NCI-H2196 (cell line): ENCODE measurements at regions not wholly inside any gene's neighbourhood (a gene's known extent, or its start where the extent isn't known, plus 50 kb on each side); places are given as distances from the start of the nearest gene placed in this dataset.
"Not testable (repeated sequence)": the region's sequence is repeated elsewhere in the genome, so short reads cannot be mapped to it uniquely, and the experiment has no call there.

Experiments
- DNase-seq: peaks from one replicate; lab custom pipeline; 2025; ENCODE audit not compliant: unreplicated experiment; lab: John Stamatoyannopoulos, UW

DNA sequence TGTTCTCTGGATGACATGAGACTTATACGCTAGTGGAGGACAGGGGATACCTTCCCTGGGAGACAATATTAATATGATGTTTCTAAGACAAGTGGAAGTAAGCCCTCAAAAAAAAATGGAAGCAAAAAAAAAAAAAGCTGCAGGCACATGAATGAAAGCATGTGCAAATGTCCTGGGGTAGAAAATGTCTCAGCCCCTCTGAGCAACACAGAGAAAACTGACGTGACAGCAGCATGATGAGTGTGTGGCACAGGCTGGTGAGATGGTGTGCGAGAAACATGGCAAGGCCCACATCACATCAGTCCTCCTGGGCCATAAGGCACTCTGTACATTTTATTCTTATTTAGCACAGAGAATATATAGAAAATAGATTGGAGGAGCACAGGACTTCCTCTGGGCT, 254.7 kb upstream of the PFKP start:
- no peak for DNase-seq

DNA sequence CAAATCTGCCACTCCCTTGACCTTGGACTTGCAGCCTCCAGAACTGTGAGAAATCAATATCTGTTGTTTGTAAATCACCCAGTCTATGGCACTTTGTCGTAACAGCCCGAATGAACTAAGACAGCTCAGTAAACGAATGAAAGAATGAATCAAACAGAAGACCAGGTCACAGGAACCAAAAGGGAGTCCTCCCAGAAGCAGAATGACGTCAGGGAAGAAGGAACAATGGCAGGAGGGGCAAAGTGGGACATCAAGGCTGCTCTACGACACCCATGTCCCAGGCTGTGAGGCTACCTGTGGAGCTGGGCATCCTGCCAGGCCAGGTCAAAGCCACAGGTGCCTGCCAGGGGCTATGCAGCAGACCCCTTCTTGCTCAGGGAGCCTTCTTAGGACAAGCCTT, 267.2 kb upstream of the PFKP start:
- DNase-seq, result no peak

DNA sequence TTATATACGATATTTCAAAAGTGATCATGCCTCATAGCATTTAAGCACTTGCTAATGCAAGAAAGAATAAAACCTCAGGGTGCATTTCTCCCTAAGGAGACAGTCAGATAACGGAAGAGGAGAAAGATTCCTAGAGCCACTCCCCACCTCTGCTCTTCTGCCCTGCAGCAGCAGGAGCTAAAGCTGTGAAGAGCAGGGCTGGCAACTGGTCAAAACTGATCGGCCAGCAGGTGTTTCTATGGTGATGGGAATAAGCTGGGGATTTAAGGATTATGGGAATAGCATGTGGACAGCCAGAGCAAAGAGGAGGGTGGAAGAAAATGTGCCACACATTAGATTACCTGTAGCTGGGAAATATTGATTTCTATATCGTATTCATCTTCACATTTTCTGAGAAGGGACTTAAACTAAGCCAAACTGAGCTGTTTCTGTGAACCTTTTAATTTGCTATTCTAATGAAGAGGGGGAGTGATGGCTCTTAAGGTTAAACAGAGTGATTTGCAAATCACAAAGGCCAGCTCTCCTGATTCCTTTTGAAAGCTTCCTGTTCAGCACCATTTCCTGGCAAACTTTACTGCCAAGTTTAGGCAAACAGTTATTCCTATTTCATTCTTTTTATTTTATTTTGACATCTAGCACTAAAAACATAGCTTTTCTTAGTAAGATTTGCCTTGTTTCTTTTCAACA, 268.9 kb upstream of the PFKP start:
- no peak for DNase-seq

DNA sequence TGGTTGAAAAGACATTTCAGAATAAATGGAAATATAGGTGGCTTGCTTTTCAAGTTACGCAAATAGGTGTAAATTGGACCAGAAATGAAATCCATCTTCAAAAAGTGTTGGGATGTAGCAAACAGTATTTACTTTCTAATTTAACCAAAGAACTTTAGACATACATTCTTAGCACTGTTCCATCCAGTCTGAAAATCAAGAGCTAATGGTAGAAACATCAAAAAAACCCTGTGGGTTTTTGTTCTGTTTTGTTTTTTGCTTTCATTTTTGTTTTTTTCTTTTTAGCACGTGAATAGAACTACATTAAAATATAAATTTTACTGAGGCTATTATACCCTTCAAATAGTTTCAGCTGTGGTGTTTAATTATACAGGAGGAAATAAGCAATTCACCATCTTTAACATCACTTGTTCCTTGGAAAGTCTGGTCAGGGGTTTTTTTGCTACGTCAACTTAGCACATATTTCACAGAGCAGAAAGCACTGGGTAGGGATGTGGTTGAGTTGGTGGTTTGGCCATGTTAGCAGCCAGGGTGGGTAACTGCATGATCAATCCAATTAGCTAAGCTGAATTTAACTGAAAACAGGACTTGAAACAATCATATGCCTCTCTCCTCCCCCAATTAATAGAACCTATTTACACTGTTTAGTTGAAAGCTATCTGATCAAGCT, 275.4 kb upstream of the PFKP start:
- DNase-seq, result no peak

DNA sequence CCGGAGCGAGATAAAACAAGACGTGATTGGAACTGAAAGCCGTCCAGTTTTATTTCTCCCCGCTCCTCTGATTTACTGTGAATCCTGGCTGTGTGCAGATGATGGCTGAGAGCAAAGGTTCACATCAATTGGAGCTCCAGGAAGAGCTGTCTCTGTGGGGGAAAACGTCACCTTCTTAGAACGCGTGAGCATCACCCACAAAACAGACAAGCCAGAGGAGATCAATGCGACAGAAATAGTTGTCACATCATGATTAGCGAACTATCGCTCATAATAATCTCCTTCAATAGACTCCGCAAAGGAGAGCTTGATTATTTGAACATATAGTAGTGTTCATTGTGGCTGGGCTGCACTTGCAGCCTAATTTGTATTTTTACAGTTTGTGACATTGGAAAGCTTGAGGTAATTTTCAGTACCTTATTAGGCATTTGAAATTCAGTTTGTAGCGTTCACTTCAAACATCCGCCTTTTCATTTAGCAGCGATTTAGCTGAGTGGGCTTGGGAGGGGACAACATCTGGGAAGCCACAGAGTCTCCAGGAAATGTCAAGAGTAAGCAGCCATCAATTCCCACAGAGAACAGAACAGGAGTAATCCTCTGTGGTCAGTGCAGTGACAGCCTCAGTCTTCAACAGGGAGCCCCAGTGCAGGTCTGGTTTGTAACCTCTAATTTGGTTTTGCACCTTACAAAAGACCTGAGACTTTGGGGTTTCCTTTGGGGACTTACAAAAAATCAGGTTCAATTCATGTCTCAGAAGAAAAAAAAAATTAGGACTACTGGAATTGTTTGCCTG, 276.8 kb upstream of the PFKP start:
- no peak for DNase-seq

DNA sequence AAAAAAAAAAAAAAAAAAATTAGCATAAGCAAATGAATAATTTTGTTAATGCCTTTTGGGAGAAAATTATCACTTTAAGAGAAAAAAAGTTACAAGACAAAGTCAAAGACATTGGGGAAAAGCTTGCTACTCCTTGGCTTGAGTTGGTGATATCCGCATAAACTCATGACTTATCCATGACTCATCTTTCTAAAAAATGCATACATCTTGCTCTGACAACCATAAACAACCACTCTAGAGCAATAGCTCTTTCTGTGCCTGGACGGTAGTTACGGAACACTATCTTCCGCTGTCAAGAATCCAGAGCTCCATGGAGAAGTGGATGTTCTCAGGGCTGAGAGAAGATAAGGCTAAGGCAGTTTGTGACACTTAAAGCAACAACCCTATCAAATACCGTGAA, 281.1 kb upstream of the PFKP start:
- DNase-seq, result no peak

DNA sequence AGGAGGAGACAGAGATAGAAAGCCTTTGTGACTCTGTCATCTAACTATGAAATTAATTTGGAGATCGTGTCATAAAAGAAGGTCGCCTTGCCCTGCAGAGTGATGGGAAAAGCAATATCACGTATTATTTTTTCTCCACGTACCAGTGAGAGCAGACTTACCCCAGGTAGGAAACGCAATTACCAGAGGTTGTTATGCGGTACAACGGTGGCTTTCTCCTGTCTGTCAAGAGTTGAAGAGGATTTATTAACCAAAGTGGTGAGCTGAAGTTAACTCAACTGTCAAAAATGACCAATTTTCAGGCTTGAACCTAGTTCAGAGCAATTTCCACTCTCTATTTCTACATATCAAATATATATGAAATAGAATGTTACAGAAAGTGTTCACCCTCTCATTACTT, 282.6 kb upstream of the PFKP start:
- no peak for DNase-seq

DNA sequence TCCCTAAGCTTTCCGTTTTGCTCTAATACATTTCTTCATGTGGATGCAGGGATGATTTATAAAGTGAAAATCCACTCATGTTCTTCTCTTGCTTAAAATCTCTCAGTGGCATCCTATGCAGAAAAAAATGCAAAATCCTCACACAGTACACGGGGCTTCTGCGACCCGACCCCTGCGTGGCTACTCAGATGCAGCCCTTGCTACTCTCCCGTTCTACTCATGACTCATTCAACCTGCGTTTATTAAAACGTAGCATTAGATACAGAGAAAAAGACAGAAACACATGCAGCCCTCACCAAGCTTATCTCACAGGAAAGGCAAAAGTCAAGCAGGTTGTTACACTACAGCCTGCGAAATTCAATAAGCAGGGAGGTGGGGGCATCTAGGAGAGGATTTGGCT, 284.4 kb upstream of the PFKP start:
- DNase-seq, result no peak

DNA sequence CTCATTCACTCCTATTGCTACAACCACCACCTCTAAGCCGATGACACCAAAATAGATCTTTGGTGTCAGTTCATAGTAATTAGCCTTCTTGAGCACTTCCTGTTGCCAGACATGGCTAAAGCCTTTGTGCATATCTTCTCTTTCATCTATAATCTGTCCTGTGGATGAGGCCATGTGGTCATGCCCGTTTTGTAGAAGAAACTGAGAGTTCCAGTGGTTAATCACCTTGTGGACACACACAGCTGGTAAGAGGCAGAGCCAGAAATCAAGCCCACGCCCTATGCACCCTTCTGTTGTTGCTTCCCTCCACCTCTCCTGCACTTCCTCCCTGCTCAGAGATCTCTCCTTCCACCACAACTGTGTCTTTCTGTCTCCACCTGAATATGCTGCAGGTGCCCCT, 285.1 kb upstream of the PFKP start:
- DNase-seq, result no peak

DNA sequence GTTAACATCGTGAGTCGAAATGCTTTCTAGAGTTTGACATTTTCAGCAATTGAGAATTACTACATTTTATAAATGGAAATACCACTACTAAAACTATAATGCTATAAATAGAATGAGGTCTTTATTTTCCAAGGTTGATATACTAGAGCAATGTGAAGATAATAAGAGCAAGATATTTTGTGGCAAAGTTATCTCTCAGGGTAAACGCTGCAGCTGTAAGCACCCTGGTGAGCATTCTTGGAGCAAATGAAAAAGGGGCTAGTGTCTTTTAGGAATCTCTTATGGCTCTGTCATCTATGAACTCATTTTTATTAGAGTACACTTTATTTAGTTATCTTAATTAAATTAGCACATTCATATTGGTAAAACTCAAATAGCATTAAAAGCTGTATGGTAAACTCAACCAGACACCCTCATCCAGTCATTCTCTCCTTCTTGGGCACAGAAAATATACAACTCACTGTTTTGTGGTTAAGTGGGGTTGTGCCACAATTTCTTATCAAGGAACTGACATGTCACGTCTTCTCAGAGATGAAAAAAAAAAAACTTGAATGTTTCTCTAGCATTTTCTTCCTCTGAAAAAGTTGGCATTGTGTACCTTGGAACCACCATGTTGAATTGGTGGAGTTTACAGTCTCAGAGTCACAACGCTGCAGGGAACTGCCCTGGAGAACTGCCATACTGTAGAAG, 289.5 kb upstream of the PFKP start:
- DNase-seq, result no peak

DNA sequence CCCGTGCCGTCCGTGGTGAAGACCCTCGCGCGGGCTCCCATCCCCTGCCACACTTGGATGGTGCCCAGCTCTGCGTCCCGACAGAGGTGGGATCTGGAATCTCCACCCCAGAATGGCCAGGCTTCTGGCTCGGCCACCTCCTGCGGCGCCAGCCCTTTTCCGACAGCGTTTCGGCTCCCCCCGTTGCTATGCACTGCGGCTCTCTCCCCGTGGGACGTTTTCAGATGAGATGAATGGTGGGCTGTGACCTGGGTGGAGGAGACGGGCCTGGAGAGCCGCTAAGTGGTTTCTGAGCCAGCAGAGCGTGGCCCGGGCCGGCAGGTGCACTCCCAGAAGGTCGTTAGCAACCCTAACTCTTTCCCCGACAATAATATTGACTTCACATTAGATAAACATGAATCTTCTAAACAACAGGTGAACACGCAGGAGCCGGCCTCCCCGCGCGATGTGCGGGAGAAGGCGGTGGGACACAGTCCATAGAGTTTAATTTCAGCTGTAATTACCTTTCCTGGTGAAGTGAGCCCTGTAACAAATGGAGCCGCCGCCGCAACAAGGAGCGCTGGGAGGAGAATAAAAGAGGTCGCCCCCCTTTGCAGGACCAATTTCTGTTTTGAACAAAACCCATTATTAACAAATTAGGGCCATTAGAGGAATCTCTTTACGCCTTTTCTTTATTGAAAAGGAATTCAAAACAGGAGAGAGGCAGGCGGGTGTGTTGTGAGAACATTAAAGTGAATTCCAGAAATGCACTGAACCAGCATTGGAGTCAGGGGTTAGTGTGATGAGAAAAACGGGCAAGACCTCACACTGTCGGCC, 294.3 kb upstream of the PFKP start:
- DNase-seq, result no peak

DNA sequence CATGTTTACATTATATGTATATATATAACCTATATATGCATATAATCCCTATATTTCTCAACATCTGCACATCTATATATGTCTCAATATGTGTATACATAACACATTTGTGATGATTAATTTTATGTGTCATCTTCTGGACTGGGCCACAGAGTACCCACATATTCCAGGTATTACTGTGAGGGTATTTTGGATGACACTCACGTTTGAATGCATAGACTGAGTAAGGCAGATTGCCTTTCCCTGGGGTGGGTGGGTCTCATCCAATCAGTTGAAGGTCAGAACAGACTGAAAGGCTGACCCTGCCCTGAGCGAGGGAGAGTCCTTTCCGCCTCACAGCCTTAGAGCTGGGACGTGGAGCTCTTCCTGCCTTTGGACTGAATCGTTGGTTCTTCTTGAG, 295.2 kb upstream of the PFKP start:
- DNase-seq, result no peak

DNA sequence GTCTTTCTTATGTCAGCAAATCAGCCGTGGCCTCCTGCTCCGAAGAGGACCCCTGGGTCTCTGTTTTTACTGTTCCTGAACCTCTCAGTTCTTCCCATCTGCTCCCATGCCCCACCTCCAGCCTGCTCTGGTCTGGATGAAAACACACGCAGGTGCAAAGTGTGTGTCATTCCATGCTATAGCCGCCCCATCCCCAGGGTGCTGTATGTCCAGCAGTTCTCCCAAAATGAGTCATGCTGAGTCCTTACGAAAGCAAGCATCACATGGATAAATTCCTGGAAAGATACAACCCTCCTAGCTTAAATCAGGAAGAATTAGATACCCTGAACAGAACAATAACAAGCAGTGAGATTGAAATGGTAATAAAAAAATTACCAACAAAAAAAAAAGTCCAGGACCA, 300.1 kb upstream of the PFKP start:
- not testable (repeated sequence) for DNase-seq

DNA sequence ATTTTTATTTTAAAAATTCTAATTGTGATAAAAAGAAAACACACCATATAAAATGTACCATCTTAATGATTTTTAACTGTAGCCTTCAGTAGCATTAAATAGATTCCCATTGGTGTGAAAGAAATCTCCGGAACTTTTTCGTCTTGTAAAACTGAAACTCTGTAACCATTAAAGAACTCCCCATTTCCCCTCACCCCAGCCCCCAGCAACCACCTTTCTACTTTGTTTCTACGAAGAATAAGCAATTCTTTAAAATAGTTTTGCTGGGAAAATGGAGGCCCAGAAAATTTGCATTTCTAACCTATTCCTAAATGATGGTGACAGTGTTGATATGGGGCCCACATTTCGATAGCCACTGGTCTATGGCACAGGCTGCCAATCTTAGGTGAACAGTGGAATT, 305.4 kb upstream of the PFKP start:
- no peak for DNase-seq

DNA sequence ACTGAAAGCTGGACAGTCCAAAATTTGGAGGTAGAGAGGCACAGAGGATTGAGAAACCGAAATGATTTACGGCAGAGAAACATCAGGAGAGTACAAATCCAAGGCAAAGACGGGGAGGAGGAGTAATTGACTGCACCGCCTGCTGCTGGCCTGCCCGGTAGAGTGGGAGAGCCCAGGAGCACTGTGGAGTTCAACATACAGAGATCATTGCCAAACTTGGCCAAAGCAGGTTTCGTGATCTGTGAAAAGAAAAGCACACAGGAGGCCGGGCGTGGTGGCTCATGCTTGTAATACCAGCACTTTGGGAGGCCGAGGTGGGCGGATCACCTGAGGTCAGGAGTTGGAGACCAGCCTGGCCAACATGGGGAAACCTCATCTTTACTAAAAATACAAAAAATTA, 306.0 kb upstream of the PFKP start:
- no peak for DNase-seq

DNA sequence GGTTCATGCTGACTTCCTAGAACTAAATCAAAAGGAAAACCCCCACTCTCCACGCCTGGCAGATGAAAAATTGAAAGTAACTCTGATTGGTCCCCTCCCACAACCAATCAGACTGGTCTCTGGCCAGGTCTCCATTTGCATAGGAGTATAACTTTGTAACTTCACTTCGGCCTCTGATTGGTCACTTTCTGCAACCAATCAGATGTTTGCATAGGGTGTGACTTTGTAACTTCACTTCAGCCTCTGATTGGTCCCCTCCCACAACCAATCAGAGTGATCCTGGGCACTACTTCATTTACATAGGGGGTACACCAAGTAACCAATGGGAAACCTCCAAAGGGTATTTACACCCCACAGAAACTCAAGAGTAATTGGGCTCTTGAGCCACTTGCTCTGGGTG, 306.6 kb upstream of the PFKP start:
- no peak for DNase-seq

DNA sequence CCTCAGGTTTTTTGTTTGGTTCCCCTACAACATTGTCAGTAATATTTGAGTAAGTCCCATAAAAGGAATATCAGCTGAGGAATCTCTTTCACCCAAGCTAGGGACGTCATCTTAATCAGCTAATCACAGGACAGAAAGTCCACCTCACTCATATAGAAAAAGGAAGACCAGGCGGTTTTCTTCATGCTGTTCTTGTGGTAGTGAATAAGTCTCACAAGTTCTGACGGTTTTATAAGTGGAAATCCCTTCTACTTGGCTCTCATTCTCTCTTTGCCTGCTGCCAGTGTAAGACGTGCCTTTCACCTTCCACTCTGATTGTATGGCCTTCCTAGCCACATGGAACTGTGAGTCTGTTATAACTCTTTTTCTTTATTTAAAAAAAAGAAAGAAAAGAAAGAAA, 308.1 kb upstream of the PFKP start:
- DNase-seq, result no peak

DNA sequence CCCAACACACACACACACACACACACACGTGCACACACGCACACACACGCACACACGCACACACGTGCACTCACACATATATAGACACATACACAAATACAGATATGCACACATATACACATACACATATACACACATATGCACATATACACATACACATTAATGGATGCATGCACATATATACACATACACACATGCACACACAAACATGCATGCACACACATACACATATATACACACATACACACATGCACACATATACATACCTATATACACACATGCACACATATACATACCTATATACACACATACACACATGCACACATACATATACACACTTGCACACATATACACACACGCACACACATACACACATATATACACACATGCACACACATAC, 312.4 kb upstream of the PFKP start:
- no peak for DNase-seq

DNA sequence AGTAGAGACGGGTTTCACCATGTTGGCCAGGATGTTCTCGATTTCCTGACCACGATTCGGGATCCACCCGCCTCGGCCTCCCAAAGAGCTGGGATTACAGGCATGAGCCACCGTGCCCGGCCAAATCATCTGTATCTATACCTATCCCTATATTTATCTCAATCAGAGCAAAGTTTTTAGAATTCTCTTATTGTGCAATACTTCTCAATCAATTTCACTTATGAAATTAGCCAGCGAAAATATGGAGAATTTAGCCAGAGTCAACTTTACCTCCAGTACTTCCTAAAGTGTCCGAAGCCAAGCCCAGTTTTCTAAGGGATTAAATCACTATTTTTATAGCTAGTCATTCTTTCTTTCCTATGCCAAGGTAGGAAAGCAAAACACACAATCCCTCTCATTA, 319.1 kb upstream of the PFKP start:
- DNase-seq, result no peak

DNA sequence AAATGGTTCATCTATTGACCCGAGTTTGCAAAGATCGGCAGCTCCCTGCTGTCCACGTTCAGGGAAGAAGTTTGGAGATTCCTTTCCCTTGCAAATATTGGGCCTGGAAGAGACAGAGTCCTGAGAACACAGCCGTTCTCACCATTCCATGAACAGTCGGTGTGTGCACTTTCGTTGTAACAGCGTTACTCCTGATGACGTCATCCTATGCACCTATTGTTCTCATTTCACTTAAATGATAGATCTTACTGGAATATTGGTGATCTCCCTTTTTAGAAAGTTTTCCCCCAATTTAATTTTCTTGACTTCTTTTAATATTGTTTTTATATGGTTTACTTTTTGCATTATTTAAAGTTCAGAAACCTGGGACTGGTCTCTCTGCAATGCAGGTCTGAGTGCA, 320.7 kb upstream of the PFKP start:
- no peak for DNase-seq

DNA sequence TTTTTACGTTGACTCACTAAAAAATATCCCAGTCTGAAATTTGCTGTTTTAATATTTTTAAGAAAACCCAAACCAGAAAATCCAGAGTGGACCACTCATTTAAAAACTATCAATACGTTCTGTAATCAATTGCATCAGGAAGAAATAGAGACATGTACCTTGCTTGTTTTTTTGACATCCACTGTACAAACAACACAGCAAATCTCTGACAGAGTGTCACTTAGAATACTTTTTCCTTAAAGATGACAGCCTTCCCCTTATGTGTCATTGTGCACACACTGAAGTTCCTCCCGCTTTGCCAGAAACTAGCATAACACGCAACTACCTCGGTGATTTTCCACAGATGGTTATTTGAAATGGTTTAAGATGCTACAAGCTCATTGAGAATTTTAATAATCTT, 321.7 kb upstream of the PFKP start:
- no peak for DNase-seq
